SK-N-SH treated with all-trans-retinoic acid at 6 μM for 48 hours (cell line): ENCODE measurements at regions not wholly inside any gene's neighbourhood (a gene's known extent, or its start where the extent isn't known, plus 50 kb on each side); places are given as distances from the start of the nearest gene placed in this dataset.

Source experiments
- ATAC-seq: fragments of 200-7000 bp; cut with Tn5 transposase; 3 replicates; pipeline ENCODE4 v1.9.1; 2020; ENCODE audit warnings: mild to moderate bottlenecking, moderate library complexity
- ARNTL ChIP-seq: fragments of 450-650 bp; formaldehyde crosslinking; IDR thresholded peaks from 2 replicates; pipeline ENCODE4 v1.5.0; 2020; ENCODE audit warnings: low read depth, mild to moderate bottlenecking, moderate library complexity, borderline replicate concordance
- BACH2 ChIP-seq: fragments of 250-450 bp; sonication (Bioruptor Pico); IDR thresholded peaks from 2 replicates; pipeline ENCODE4 v1.9.0; 2021; ENCODE audit warnings: mild to moderate bottlenecking, borderline replicate concordance
- CSDC2 ChIP-seq: fragments of 250-450 bp; sonication (Bioruptor Pico); IDR thresholded peaks from 2 replicates; pipeline ENCODE4 v1.5.0; 2020; ENCODE audit warnings: mild to moderate bottlenecking, moderate library complexity
- ESRRG ChIP-seq: fragments of 250-450 bp; sonication (Bioruptor Pico); IDR thresholded peaks from 2 replicates; pipeline ENCODE4 v1.6.1; 2021; ENCODE audit warnings: mild to moderate bottlenecking
- GLIS3 ChIP-seq: fragments of 250-450 bp; sonication (Bioruptor Pico); IDR thresholded peaks from 2 replicates; pipeline ENCODE4 v1.5.0; 2020; ENCODE audit warnings: mild to moderate bottlenecking, moderate library complexity
- ISL1 ChIP-seq: fragments of 250-450 bp; sonication (Bioruptor Pico); IDR thresholded peaks from 2 replicates; pipeline ENCODE4 v2.1.2; 2022; ENCODE audit warnings: mild to moderate bottlenecking, moderate library complexity
- OSR1 ChIP-seq: fragments of 250-450 bp; sonication (Bioruptor Pico); IDR thresholded peaks from 2 replicates; pipeline ENCODE4 v1.8.0; 2022; ENCODE audit warnings: moderate library complexity, mild to moderate bottlenecking, inconsistent platforms
- PPARA ChIP-seq: fragments of 250-450 bp; sonication (Bioruptor Pico); IDR thresholded peaks from 2 replicates; pipeline ENCODE4 v1.5.0; 2020; ENCODE audit warnings: mild to moderate bottlenecking, borderline replicate concordance
- RARB ChIP-seq: fragments of 250-450 bp; sonication (Bioruptor Pico); IDR thresholded peaks from 2 replicates; pipeline ENCODE4 v1.8.0; 2021; ENCODE audit warnings: mild to moderate bottlenecking, moderate library complexity
- SNAI2 ChIP-seq: fragments of 250-450 bp; sonication (Bioruptor Pico); IDR thresholded peaks from 2 replicates; pipeline ENCODE4 v1.5.0; 2020; ENCODE audit warnings: mild to moderate bottlenecking, moderate library complexity
- TCF4 ChIP-seq: fragments of 250-450 bp; sonication (Bioruptor Pico); IDR thresholded peaks from 2 replicates; pipeline ENCODE4 v1.8.0; 2021; ENCODE audit warnings: mild to moderate bottlenecking, moderate library complexity, borderline replicate concordance
- TOX ChIP-seq: fragments of 250-450 bp; sonication (Bioruptor Pico); IDR thresholded peaks from 2 replicates; pipeline ENCODE4 v1.8.0; 2021; ENCODE audit warnings: mild to moderate bottlenecking, moderate library complexity, borderline replicate concordance
- ZC3H10 ChIP-seq: fragments of 250-450 bp; sonication (Bioruptor Pico); IDR thresholded peaks from 2 replicates; pipeline ENCODE4 v1.5.1; 2021; ENCODE audit warnings: mild to moderate bottlenecking, moderate library complexity
- ZFP3 ChIP-seq: fragments of 250-450 bp; sonication (Bioruptor Pico); IDR thresholded peaks from 2 replicates; pipeline ENCODE4 v1.5.0; 2020; ENCODE audit warnings: mild to moderate bottlenecking, moderate library complexity
- ZFP30 ChIP-seq: fragments of 450-650 bp; formaldehyde crosslinking; IDR thresholded peaks from 2 replicates; pipeline ENCODE4 v1.5.0; 2022; ENCODE audit warnings: mild to moderate bottlenecking, moderate library complexity
- ZNF565 ChIP-seq: fragments of 450-650 bp; formaldehyde crosslinking; conservative IDR thresholded peaks from 2 replicates; pipeline ENCODE4 v1.5.0; 2020; ENCODE audit warnings: low read depth, mild to moderate bottlenecking, moderate library complexity
- ZNF70 ChIP-seq: fragments of 450-650 bp; formaldehyde crosslinking; IDR thresholded peaks from 2 replicates; pipeline ENCODE4 v1.5.0; 2020; ENCODE audit warnings: mild to moderate bottlenecking, moderate library complexity
- ZNF8 ChIP-seq: fragments of 450-650 bp; formaldehyde crosslinking; IDR thresholded peaks from 2 replicates; pipeline ENCODE4 v1.5.0; 2020; ENCODE audit warnings: mild to moderate bottlenecking, moderate library complexity
- TF ChIP-seq, protein P1 (sequence below): fragments of 250-450 bp; sonication (Bioruptor Pico); IDR thresholded peaks from 2 replicates; pipeline ENCODE4 v1.5.1; 2021; ENCODE audit warnings: mild to moderate bottlenecking, moderate library complexity
- TF ChIP-seq, protein P2 (sequence below): fragments of 250-450 bp; sonication (Bioruptor Pico); IDR thresholded peaks from 2 replicates; pipeline ENCODE4 v1.8.0; 2021; ENCODE audit warnings: low read depth, mild to moderate bottlenecking, moderate library complexity, borderline replicate concordance
- TF ChIP-seq, protein P3 (sequence below): fragments of 250-450 bp; sonication (Bioruptor Pico); IDR thresholded peaks from 2 replicates; pipeline ENCODE4 v1.8.0; 2020; ENCODE audit warnings: mild to moderate bottlenecking, moderate library complexity, borderline replicate concordance
- TF ChIP-seq, protein P4 (sequence below): fragments of 250-450 bp; sonication (Bioruptor Pico); IDR thresholded peaks from 2 replicates; pipeline ENCODE4 v1.5.0; 2020; ENCODE audit warnings: mild to moderate bottlenecking, moderate library complexity
- TF ChIP-seq, protein P5 (sequence below): fragments of 250-450 bp; sonication (Bioruptor Pico); IDR thresholded peaks from 2 replicates; pipeline ENCODE4 v1.5.1; 2020; ENCODE audit warnings: low read depth, mild to moderate bottlenecking, moderate library complexity

DNA sequence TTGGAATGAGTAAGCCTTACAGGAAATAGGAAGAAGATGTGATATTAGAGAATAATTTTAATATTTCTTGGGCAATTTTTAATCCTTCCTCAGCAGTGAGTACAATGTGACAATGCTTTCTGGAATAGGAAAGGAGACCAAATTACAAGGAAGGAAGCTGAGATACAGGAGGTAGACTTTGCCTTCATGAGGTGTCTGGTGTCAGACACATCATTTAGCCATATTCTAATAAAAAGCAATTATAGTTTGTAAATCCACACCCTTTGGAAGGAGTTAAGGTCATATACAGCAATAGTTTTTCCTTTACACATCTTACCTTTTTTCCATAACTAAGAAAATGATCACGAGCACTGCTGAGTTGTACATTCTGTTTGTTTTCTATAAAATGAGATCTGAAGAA, 390.4 kb downstream of the SH3GL2 start:
- no peak for ATAC-seq
- TF ChIP-seq ESRRG (CRISPR knock-in tag) (no peak), ZFP3 (CRISPR knock-in tag) (no peak), ZFP30 (CRISPR knock-in tag) (no peak), CSDC2 (CRISPR knock-in tag) (no peak), OSR1 (CRISPR knock-in tag) (no peak), BACH2 (CRISPR knock-in tag) (no peak), ZNF565 (CRISPR knock-in tag) (no peak), ZNF70 (CRISPR knock-in tag) (no peak), PPARA (CRISPR knock-in tag) (no peak), ISL1 (CRISPR knock-in tag) (no peak), ZC3H10 (no peak), TOX (no peak), SNAI2 (CRISPR knock-in tag) (no peak), GLIS3 (no peak), ZNF8 (CRISPR knock-in tag) (no peak), RARB (CRISPR knock-in tag) (no peak)
- TF ChIP-seq, protein P1, sequence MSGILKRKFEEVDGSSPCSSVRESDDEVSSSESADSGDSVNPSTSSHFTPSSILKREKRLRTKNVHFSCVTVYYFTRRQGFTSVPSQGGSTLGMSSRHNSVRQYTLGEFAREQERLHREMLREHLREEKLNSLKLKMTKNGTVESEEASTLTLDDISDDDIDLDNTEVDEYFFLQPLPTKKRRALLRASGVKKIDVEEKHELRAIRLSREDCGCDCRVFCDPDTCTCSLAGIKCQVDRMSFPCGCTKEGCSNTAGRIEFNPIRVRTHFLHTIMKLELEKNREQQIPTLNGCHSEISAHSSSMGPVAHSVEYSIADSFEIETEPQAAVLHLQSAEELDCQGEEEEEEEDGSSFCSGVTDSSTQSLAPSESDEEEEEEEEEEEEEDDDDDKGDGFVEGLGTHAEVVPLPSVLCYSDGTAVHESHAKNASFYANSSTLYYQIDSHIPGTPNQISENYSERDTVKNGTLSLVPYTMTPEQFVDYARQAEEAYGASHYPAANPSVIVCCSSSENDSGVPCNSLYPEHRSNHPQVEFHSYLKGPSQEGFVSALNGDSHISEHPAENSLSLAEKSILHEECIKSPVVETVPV: no peak
- TF ChIP-seq, protein P2, sequence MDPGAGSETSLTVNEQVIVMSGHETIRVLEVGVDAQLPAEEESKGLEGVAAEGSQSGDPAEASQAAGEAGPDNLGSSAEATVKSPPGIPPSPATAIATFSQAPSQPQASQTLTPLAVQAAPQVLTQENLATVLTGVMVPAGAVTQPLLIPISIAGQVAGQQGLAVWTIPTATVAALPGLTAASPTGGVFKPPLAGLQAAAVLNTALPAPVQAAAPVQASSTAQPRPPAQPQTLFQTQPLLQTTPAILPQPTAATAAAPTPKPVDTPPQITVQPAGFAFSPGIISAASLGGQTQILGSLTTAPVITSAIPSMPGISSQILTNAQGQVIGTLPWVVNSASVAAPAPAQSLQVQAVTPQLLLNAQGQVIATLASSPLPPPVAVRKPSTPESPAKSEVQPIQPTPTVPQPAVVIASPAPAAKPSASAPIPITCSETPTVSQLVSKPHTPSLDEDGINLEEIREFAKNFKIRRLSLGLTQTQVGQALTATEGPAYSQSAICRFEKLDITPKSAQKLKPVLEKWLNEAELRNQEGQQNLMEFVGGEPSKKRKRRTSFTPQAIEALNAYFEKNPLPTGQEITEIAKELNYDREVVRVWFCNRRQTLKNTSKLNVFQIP: no peak
- TF ChIP-seq, protein P3, sequence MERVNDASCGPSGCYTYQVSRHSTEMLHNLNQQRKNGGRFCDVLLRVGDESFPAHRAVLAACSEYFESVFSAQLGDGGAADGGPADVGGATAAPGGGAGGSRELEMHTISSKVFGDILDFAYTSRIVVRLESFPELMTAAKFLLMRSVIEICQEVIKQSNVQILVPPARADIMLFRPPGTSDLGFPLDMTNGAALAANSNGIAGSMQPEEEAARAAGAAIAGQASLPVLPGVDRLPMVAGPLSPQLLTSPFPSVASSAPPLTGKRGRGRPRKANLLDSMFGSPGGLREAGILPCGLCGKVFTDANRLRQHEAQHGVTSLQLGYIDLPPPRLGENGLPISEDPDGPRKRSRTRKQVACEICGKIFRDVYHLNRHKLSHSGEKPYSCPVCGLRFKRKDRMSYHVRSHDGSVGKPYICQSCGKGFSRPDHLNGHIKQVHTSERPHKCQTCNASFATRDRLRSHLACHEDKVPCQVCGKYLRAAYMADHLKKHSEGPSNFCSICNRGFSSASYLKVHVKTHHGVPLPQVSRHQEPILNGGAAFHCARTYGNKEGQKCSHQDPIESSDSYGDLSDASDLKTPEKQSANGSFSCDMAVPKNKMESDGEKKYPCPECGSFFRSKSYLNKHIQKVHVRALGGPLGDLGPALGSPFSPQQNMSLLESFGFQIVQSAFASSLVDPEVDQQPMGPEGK: no peak
- TF ChIP-seq, protein P4, sequence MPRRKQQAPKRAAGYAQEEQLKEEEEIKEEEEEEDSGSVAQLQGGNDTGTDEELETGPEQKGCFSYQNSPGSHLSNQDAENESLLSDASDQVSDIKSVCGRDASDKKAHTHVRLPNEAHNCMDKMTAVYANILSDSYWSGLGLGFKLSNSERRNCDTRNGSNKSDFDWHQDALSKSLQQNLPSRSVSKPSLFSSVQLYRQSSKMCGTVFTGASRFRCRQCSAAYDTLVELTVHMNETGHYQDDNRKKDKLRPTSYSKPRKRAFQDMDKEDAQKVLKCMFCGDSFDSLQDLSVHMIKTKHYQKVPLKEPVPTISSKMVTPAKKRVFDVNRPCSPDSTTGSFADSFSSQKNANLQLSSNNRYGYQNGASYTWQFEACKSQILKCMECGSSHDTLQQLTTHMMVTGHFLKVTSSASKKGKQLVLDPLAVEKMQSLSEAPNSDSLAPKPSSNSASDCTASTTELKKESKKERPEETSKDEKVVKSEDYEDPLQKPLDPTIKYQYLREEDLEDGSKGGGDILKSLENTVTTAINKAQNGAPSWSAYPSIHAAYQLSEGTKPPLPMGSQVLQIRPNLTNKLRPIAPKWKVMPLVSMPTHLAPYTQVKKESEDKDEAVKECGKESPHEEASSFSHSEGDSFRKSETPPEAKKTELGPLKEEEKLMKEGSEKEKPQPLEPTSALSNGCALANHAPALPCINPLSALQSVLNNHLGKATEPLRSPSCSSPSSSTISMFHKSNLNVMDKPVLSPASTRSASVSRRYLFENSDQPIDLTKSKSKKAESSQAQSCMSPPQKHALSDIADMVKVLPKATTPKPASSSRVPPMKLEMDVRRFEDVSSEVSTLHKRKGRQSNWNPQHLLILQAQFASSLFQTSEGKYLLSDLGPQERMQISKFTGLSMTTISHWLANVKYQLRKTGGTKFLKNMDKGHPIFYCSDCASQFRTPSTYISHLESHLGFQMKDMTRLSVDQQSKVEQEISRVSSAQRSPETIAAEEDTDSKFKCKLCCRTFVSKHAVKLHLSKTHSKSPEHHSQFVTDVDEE: no peak
- TF ChIP-seq, all 23 proteins: peak for 0

DNA sequence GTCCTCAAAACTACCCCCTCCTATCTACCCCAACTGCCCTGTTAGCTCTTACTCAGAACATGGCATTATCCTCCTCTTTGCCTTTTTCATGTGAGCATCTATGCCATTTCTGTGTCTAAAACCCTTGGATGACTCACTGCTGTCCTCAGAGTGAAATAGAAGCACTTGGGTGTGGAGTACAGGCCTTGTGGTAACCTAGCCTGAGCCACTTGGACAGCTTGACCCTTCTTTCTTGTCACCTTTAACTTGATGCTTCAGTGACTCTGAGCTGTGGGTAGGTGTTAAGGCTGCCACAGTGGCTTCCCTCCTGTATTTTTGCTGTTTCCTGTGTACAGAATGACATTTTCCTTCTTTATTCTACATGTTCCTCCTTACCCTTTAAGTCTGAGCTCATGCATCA, 391.4 kb downstream of the SH3GL2 start:
- no peak for ATAC-seq
- no peak for TF ChIP-seq ARNTL (CRISPR knock-in tag)
- TF ChIP-seq PPARA (CRISPR knock-in tag): no peak
- TF ChIP-seq ISL1 (CRISPR knock-in tag): no peak
- TF ChIP-seq, protein P2: no peak
- no peak for TF ChIP-seq ZNF565 (CRISPR knock-in tag)
- TF ChIP-seq TOX: no peak
- no peak for TF ChIP-seq TCF4
- no peak for TF ChIP-seq ZFP30 (CRISPR knock-in tag)
- TF ChIP-seq RARB (CRISPR knock-in tag): no peak
- TF ChIP-seq ZC3H10: no peak
- TF ChIP-seq, protein P3: no peak
- TF ChIP-seq, protein P5, sequence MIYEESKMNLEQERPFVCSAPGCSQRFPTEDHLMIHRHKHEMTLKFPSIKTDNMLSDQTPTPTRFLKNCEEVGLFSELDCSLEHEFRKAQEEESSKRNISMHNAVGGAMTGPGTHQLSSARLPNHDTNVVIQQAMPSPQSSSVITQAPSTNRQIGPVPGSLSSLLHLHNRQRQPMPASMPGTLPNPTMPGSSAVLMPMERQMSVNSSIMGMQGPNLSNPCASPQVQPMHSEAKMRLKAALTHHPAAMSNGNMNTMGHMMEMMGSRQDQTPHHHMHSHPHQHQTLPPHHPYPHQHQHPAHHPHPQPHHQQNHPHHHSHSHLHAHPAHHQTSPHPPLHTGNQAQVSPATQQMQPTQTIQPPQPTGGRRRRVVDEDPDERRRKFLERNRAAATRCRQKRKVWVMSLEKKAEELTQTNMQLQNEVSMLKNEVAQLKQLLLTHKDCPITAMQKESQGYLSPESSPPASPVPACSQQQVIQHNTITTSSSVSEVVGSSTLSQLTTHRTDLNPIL (CRISPR knock-in tag): no peak
- TF ChIP-seq GLIS3: no peak
- TF ChIP-seq ZNF70 (CRISPR knock-in tag): no peak
- no peak for TF ChIP-seq SNAI2 (CRISPR knock-in tag)
- TF ChIP-seq, protein P4: no peak
- TF ChIP-seq ESRRG (CRISPR knock-in tag): no peak
- TF ChIP-seq ZNF8 (CRISPR knock-in tag): no peak
- TF ChIP-seq CSDC2 (CRISPR knock-in tag): no peak
- TF ChIP-seq BACH2 (CRISPR knock-in tag): no peak
